Gastrocnemius medialis (tissue), 4 donors: ENCODE measurements at regions not wholly inside any gene's neighbourhood (a gene's known extent, or its start where the extent isn't known, plus 50 kb on each side); places are given as distances from the start of the nearest gene placed in this dataset.

Source experiments
- CTCF ChIP-seq, 5 experiments: fragments of 450-650 bp in 3 of 5; fragments of 200-600 bp in 2 of 5; sonication (generic) in 2 of 5; IDR thresholded peaks in 4 of 5; conservative IDR thresholded peaks in 1 of 5; 1 replicate in 4 of 5; 2 replicates in 1 of 5; pipeline ENCODE4 v1.5.1; 2016 to 2019; ENCODE audit warnings: antibody characterized with exemption in 5 of 5, mild to moderate bottlenecking in 3 of 5, moderate library complexity in 3 of 5
- POLR2A ChIP-seq, 2 donors: fragments of 450-650 bp; IDR thresholded peaks; one replicate each; pipeline ENCODE4 v1.6.1; 2017; ENCODE audit warnings: antibody characterized with exemption in 2 of 2, mild to moderate bottlenecking in 2 of 2, moderate library complexity in 2 of 2

GRCh38 chr3:67937498-67938118, 283.2 kb upstream of the SUCLG2 start:
- no peak for TF ChIP-seq CTCF (IDR thresholded peaks at IDR 0.05 in 4 of 5, conservative IDR thresholded peaks at IDR 0.05 in 1 of 5)
- no peak for TF ChIP-seq POLR2A (IDR thresholded peaks at IDR 0.05)
